GM21423 (cell line): ENCODE measurements at regions not wholly inside any gene's neighbourhood (a gene's known extent, or its start where the extent isn't known, plus 50 kb on each side); places are given as distances from the start of the nearest gene placed in this dataset.

Experiments
- ATAC-seq: cut with Tn5 transposase; IDR thresholded peaks from one replicate; pipeline ENCODE4 v1.9.1; 2021; ENCODE audit warnings: mild to moderate bottlenecking, moderate library complexity; ENCODE audit not compliant: unreplicated experiment

DNA sequence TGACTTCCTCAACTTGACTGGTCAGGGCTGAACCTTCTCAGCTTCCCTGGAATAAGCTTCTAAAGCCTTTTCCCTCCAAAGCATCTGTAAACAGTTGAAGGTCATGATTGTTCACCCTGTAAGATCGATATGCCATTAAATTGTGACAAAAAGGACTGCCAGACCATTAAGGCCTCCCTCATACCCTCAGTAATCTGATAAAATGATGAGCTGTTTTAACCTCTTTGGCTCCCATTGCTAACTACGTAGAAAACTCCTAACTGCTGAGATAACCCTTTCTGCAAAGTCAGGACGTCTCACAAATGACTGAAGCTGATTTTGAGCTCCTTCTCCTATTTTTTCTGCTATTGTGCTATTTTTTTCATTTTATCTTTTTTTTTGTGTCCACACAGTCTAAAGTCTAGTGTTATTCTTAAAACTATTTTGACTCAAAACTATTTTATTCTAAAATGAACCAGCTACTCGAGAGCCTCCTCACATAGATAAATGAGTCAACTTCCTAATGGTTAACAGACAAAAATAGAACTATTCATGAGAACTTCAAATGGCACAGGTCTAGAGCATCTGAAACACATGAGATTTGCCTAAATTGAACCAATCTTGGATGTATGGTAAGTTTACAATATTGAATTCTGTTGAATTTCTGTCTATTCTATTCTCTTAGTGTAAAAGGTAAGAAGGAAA lies 395.6 kb upstream of the TLE4 start:
- no peak for ATAC-seq

DNA sequence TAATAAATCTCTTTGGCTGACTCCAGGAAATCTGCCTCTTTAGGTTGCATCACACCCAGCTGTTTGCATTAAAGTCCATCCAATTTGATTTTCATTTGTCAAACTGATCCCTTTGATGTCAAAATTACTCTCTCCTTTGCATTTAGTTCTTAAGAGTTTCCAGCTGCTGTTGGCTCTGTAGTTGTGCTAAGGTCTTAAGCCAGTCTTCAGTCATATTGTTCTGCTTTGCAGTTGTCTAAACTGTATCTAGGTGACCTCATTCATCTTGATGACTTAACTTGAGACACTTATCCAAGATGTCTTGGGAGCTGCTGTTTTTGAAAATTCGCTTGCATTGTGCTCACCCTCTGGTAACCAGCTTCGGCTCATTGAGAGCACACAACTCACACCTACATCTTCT lies 386.9 kb upstream of the TLE4 start:
- no peak for ATAC-seq

DNA sequence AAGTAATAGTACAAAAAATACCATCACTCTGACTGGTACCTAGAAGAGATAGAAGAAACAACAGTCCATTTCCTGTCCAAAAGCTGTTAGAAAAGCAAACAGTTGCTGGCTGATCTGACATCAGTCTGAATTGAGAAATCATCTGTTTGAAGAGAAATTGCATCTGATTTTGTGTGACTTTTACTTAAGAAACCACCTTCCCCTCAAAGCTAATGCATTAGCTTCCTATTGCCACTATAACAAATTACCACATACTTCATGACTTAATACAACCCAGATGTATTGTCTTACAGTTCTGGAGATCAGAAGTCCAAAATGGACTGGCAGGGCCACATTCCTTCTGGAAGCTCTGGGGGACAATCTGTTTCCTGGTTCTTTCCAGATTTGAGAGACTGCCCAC lies 385.9 kb upstream of the TLE4 start:
- ATAC-seq, result no peak

DNA sequence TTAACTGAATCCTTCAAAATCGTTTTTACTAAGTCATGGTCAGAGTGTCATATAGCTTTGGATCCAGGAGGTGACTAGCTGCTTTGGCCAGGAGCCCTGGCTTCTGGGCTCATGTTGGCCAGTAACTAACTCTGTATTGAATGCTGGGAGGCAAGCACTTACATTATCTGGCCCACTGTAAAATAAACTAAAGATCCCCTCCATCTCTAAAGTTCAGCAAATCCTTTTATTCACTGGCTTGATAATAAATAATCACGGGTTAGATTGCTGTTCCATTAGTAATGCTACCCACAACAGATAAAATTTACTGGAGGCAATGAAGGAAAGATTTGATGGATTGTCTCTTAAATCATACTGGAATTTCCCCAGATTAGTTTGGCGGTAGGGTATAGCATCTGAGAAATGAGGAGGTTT lies 382.2 kb upstream of the TLE4 start:
- no peak for ATAC-seq

DNA sequence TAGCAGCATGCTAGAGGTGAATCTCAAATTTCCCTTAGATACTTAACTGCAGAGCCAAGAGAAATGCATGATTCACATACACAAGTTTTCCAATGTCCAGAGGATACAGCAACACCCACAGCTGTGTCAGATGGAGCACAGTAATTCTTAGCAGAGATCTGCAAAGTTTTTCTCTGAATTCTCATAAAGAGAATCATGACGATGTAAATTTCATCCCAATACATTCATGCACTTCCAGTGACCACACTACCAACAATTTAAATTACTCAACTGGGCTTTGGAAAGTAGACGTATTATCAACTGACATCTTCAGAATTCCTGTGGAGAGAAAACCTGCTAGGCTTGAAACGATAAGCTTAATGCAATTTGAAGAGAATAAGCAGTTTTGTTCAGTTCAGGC lies 378.8 kb upstream of the TLE4 start:
- no peak for ATAC-seq

DNA sequence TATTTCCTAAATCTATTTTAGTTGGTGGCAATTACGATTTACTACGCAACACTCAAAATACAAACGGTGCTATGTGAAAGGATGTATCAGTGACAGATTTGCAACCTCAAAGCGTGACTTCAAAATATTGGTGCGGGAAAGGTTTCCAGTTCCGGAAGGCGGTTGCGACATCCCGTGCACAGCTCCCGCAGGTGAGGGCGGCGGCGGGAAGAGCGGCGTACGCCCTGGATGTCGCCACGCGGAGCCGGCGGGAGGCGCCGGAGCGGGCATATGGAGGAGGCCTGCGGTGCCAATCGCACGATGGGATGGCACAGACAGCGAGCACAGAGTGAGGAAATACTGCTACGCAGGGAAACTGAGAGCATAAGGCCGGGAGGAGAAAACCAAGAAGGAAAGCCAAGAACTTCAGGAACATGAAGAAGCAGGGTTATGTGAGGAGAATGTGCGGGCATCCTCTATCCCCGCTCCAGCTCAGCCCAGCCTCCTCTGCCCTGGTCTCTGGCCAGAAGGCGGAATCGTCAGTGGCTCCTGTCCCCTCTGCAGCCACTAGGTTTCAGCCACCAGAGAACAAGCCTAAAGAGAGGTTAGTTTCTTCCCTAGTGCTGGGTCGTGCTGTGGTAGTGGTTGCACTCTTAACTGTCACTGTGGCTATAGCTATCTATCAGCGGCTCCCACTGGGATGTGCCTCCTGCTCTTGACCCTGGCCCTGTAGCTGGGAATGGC lies 378.1 kb upstream of the TLE4 start:
- no peak for ATAC-seq

DNA sequence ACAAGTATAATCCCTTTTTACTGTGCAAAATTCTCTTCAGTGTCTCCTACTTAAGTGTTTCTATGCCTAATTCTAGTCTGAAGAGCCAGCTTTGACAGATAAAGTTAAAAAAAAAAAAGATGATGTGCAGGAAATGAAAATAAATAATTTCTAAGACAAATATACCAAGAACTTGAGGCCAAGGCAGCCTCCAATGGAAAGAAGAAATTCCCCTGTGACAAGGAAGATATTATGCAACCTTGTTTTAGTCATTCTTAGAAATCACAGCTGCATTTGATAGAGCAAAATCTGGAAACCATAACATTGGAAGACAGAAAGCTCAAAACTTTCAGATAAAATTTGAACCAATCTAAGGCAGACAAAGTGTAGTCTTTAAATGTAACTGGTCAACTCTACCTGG lies 375.9 kb upstream of the TLE4 start:
- ATAC-seq, result no peak

GRCh38 chr9:79196606-79197005 lies 375.2 kb upstream of the TLE4 start:
- no peak for ATAC-seq

DNA sequence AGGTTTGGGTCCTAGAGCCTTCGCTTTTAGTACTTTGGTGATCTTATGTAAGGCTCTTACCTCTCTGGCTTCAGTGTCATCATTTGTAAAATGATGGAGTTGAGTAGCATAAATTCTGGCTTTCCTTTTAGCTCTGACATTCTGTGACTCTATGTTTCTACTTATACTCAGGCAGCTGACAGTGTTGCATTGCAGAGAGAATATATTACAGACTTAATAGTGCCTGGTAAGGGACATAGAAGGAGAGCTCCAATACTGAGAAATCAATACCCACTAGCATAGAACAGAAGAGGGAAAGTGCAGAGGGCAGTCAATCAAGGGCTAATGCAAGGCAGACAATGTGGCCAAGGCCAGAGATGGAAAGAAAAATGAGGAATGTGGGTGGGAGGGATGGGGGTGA lies 371.4 kb upstream of the TLE4 start:
- ATAC-seq, result no peak

DNA sequence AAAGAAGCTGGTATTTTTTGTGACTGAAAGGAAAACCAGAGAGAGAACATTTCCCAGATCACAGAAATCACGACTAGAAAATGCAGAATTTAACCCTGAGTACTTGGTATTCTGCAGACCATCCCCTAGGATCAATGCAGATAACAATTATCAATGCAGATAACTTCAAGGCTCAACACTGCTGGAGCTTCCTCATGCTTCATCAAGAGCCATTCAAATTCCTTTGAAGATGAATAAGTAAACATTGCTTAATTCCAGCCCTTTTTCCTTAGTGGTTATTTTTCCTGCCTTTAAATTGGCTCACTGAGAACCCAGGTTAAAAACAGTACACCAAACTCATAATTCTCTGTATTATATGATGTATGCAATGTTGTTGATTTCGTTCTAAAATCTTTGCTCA lies 370.1 kb upstream of the TLE4 start:
- ATAC-seq, result no peak

- no peak for ATAC-seq
These were observed 362.9 kb upstream of the TLE4 start for GRCh38 chr9:79208791-79209396.

GRCh38 chr9:79210541-79211243 lies 361.1 kb upstream of the TLE4 start:
- no peak for ATAC-seq

DNA sequence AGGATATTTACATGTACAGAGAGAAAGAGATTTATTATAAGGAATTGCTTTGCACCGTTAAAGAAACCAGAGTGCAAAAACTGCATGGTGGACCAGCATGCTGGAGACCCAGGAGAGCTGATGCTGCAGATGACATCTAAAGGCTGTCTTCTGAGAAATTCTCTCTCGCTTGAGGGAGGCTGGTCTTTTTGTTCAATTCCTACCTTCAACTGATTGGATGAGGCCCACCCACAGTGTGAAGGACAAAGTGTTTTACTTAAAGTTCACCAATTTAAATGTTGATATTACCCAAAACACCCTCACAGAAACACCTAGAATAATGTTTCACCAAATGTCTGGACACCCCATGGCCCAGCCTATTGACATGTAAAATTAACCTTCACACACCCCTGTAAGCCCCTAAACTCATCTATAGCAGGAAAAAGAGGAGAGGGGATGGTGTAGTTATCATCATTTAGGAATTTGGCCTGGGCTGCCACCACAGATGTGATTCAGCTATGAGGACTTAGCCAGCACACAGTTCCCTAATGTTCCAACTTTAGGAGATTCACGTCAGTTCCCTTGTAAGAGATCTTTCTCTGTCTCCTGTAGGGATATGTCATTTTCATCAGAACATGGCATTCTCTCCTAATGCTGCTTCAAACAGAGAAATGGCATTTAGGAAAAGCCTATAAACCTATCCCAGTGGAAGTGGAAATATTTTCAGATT lies 358.2 kb upstream of the TLE4 start:
- ATAC-seq, result no peak

DNA sequence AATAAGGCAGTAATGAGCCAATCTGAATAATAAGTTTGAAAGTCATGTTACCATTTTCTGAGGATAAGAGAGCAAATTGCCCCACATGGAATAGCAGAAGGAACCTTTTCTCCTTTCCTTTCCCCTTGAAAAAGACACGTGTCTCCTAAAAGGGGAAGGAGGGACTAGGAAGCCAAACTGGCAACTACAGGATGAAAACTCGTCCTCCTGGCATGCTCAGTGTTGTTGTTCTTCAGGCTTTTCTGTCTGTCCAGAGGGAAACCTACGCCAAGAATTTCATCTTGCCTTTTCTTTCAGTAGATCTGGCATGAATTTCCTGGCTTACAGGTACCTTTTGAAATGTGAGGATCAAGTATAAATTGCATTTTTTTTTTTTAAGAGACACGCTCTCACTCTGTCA lies 355.9 kb upstream of the TLE4 start:
- ATAC-seq, result no peak

- no peak for ATAC-seq
These were observed 351.5 kb upstream of the TLE4 start for GRCh38 chr9:79220251-79220650.

- no peak for ATAC-seq
These were observed 351.1 kb upstream of the TLE4 start for GRCh38 chr9:79220666-79221065.

GRCh38 chr9:79221084-79221483 lies 350.7 kb upstream of the TLE4 start:
- ATAC-seq, result no peak

DNA sequence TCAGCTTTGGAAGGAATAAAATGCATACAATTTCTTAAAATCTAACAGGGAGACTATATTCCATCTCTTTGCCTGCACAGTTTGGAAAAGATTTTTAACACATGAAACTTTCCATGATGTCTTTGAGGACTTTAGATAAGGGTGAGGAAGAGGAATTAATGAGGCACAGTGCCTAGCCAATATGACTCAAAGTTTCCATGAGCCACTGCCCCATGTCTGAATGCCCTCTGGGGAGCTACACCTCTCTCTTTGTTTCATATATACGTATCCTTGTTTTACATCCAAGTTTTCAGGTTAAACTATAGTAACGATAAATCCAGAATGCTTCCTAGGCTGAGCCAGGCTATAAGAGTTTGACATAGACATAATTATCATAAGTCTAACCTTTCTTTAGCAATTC lies 349.3 kb upstream of the TLE4 start:
- ATAC-seq, result no peak

DNA sequence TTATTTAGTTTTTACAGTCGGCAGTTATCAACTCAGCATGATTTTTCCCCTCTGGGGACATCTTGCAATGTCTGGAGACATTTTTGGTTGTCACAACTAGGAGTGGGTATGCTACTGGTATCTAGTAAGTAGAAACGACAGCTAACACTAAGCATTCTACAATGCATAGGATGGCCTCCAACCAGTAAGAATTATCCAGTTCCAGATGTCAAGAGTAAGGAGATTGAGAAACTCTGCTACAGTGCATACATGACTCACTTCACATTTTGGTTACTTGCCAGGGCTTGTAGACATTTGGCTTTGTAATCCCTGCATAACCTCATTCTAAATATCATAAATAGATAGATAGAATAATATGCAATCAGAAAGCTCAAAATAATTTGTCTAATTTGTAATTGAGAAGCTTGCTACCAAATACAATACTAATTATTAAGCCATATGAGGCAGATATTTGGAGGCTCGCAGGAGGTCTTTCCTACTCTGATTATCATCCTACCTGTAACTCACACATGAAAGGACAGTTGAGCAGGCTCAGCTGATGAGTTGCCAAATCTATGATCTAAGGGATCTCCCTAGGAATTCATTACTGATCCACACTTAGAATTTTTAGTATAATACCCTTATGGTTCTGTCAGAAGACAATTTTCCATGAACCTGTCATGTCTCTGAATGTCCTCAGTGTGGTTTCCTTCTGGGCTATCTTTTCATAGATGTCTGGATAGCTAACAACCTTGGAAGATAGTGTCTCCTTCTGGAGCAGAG lies 346.9 kb upstream of the TLE4 start:
- no peak for ATAC-seq

DNA sequence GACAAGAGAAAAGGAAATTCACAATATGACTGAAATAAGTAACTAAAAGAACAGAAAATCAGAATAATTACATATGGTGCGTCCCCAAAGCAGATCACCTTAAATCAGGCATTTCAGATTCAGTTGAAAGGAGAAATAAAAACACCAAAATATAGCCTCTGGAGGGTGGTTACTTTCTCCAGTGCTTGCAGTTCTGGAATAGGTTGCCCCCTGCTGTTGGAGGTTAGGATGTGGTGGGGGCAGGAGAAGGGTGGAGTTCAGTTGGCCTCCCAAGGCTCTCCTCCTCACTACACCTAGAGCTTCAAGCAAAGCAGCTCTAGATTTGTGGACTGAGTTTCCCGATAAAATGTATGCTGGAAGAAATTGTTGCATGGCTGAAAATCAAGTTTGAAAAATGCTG lies 338.2 kb upstream of the TLE4 start:
- ATAC-seq, result no peak
